ENCODE measurements at regions not wholly inside any gene's neighbourhood (a gene's known extent, or its start where the extent isn't known, plus 50 kb on each side); places are given as distances from the start of the nearest gene placed in this dataset.
"Not testable (repeated sequence)": the region's sequence is repeated elsewhere in the genome, so short reads cannot be mapped to it uniquely, and the experiment has no call there.

DNA sequence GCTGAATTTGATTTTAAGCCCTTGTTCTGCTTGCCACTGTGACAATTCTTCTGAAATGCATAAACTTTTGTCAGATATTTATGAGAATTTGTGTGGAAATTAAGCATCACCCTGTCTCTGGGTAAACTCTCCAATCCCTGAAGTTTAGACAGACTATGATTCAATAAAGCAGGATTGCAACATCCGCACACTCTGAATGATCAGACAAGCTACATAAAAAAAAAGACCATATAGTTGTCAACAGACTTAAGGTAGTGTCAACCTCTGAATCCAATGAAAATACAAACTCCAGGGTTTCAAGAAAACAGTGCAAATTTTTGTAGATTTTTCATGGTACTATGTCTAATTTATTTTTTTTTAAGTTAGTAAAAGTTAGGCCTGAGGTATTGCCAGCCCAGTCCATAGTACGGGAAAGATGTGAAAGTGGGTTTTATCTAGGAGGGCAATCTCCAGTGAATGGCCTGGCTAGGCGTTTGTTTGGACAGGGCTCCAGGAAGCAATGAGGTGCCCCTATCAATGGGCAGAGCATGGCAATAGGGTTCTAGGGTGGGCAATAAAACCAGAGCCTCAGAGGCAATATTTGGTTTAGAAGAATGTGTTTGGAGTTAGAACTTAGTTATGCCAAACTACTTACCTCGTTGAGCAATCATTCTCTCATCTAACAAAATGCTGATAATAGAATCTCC lies 762.6 kb upstream of the SEMA6A start:
- DNase-seq, result no peak

DNA sequence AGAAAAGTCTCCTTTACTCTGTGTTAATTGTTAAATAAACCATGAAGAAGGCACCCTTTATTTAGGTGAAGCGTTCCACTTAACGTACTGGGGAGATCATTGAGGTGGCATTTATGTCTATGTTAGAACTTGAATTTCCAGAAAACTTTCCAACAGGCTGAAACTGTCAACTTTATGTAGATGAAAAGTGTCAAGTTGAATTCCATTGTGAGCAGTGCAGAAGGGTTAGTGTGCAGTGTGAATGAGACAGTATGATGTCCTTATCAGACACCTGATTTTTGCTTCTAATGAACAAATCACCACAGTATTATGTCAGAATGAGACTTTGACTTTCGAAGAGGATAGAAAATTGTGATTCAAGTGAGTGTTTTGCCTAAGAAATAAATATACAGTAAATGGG lies 761.6 kb upstream of the SEMA6A start:
- no peak for DNase-seq

- no peak for DNase-seq
These were observed 758.4 kb upstream of the SEMA6A start for GRCh38 chr5:117333011-117333410.

DNA sequence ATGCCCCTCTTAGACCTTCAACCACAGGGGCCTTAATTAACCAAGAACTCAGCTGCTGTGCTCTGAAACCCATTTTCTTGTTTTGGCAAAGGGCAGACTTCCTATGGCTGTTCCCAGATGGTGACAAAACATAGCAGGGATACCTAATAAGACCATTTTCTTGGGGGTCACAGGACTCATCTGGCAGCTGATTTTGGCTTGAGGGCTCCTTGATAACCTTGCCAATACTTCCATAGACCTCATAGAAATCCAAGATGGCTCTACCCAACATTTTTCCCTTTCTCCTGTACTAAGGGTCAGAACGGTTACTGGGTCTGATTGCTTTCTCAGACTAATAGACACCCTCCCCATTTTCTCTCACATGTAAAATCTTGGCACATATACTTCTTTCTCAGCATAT lies 757.7 kb upstream of the SEMA6A start:
- DNase-seq, result no peak

DNA sequence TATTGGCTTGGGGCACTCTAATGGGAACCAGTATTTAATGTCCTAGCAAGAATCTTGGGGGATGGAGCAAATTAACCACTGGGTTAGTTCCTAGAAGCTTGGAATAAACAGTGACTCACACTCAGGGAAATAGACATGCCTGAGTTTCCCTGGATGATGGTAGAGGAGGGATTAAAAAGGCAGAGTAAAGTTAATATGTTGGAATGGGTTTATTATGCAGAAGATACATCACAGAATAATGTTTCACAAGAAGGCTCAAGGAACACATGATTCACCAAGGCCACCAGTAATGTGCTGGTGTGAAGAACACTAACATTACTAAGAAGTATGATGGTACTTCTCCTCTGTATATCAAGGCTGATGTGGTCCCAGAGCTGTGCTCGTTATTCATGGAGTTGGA lies 752.9 kb upstream of the SEMA6A start:
- DNase-seq, result no peak

DNA sequence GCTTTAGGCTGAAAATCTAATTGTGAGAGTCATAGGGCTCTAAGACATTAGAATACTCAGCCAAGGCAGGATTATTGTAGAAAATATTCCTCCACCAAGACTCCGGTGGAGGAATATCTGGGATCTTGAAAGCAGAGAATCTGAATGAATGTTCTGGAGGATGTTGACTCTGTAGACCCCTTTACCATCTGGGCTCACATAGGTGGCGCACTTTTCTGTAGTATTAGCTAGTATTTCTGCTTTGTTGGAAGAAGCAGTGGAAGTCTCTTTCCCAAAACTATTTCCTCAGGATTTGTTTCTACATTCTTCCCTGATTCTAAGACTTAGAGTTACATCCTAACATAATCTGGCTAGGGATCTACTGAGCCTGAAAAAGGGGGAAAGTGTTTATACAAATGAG lies 752.4 kb upstream of the SEMA6A start:
- no peak for DNase-seq

DNA sequence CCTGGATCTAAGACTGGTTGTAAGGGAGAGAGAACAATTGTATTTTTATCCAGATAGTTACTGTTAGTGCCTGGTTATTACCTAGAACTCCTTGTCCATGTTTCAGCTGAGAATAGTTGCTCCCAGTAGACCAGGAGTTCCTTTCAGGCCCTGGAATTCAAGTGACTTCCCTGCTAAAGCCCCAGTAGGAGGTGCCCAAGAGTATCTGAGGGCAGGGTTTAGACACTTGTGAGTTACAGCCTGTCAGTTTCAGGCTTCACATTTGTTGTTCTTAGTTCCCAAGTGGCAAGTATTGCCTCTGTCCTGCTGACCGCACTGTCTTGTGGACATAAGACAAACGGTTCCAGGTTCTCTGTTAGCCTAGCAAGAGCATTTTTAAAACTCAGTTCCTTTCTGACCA lies 743.9 kb upstream of the SEMA6A start:
- DNase-seq, result no peak

- DNase-seq, result no peak
These were observed 740.5 kb upstream of the SEMA6A start for GRCh38 chr5:117315170-117315569.

- DNase-seq, result not testable (repeated sequence)
These were observed 730.0 kb upstream of the SEMA6A start for GRCh38 chr5:117304512-117305107.

- no peak for DNase-seq
These were observed 728.3 kb upstream of the SEMA6A start for GRCh38 chr5:117302949-117303348.

DNA sequence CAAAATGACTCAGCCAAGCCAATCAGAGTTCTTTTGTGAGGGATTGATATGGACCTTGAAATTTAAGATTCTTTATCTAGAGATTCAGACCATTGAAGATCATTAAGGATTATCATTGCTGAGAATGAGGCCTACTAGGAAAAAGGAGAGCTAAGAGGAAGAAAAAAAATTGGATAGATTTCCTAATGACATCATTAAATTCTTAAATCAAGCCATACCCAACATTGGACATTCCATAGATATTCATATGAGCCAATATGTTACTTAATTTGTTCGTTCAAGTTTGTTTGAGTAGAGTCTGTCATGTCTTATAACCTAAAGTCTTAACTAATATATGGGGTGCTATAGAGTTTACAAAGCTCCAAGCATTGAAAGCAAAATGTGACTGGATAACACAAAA lies 727.9 kb upstream of the SEMA6A start:
- no peak for DNase-seq

GRCh38 chr5:117299936-117300328 lies 725.3 kb upstream of the SEMA6A start:
- no peak for DNase-seq

DNA sequence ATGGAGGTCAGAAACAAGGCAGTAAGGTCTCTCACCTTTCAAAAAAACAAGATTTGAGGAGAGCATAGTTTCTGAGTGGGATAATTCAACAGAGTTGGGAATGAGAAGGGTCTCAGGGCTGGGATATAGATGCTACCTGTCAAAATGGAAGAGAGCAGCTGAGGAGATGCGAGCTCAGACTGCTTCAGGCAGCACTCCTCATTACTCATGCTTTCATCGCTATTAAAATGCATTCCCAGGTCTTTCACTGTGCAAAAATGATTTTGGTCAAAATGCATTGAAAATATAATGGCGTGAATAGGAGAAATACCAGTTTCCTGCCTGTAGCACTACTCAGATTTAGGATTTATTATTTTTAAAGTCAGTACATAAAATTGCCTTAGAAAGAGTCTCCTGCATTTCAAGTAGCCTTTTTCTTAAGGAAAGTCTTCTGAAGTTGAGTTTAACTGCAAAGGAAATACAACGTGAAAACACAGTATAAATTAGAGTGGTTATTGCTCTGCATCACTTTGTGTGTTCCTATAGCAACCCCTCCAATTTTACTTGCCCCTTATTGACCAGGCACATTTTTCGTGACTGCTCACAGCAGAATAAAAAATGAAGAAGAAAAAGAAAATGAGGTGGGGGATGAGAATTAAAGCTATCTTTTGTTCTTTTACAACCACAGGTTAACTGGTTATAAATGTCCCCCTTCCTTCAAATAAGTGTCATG lies 724.8 kb upstream of the SEMA6A start:
- no peak for DNase-seq

DNA sequence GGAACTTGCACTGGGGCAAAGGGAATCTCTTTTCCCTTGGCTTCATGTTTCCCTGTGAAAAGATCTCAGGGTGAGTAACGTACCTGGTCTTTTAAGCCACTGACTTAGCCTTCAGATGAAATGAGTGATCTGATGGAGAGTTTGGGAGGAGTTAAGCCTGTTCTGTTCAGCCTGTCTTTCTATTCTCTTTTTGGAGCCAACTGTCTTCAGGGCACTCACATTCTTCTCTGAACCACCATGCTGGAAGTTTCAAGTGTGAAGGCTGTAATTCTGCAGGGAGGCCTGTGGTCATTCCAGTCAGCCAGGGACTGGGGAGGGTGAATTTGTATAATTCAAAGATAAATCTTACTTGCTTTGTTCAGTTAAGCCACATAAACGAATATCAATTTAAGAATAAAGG lies 722.2 kb upstream of the SEMA6A start:
- DNase-seq, result no peak

- DNase-seq, result no peak
These were observed 721.3 kb upstream of the SEMA6A start for GRCh38 chr5:117295941-117296340.

DNA sequence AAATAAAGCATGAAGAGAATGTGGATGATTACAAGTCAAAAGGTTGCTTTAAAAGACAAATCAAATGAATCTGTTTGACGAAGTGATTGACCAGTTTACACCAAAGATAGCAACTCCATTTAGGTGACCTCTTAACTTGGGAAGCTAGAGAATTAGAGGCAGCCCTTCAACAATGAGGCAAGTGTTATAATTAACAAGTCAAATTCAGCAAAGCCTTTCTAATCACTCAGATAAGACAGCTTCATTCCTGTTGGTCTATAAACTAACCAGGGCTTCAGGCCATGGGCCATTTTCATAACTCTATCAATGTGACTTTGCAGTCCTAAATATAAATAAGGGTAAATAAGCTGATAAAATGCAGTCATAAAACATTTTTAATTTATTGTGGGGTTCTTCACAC lies 712.2 kb upstream of the SEMA6A start:
- no peak for DNase-seq

- no peak for DNase-seq
These were observed 697.0 kb upstream of the SEMA6A start for GRCh38 chr5:117271656-117272055.

DNA sequence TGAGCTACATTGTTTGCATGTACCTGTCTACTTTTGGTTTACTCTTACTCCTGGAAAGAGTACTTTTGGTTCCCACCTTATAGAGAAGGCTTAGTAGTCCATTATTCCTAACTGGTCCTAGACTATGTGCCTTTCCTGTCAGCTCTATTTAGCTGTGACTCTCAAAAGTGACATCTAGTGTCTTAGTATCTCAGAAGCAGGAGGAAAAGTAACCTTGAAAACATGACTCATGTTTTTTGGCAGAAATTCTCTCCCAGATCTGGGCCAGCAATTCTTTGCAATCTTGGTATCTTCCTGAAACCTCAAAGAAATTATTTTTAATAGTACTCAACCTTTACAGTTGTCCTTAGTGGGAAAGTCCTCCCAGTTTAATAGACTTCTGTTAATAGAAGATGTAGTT lies 691.7 kb upstream of the SEMA6A start:
- DNase-seq, result no peak

GRCh38 chr5:117263231-117263630 lies 688.6 kb upstream of the SEMA6A start:
- no peak for DNase-seq

DNA sequence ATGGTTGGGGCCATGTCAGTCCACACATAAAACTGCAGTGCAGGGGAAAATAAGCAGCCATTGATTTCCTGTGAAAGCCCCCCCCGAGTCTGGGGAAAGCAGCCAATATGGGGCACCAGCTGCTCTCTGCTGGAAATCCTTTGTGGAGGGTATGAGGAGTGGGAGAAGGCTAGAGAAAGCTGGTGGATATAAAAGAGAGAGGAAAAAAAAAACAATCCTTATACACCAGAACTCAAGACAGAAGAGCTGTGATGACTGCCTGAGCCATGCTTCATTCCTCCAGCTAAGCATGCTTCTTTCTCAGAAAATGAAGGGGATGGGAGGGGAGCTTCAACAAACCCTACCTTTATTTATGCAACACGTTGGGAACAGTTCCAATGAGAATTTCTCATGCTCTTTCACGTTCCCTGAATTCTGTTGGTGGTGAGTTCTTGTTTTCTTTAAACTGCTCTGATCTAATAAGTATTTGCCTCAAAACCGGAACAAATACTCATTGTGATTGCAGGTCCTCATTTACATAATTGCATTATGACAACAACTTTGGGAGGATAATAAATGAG lies 688.0 kb upstream of the SEMA6A start:
- no peak for DNase-seq

- DNase-seq, result no peak
These were observed 687.4 kb upstream of the SEMA6A start for GRCh38 chr5:117261948-117262571.

DNA sequence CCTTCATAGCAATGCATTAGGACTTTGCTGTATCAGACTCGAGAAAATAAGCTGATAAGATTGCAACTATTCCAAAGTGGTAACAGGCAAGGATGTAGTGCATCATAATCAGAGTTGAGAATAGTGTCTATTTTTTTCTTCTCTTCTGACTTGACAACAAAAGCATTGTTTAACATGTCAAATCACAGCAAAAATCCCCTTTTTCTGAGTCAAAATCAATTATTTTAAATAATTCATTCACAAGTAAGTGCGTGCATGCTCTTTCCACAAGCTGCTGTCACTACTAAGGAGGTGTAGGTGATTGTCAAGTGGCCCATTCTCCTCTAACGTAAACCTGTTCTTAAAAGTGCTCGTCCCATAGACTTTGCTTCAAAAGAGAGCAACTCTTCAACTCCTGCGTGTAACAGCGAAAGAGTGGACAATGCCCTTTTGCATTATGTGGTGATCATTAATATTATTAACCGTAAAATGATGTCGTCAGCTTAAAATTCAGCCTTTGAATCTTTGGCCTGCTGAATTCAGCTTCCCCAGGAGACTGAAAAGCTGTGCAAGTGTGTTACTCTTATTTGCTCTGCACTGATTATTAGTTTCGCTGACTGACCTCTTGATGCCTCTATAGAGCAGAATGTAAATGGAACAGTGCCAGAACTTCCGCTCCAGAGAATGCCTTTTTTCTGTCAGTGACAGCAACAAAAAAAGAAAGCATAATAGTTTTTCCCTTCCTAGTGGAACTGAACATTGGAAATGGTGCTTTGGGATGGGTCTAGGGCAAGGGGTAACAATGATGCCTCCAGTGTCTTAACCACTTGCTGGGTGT lies 680.8 kb upstream of the SEMA6A start:
- no peak for DNase-seq

DNA sequence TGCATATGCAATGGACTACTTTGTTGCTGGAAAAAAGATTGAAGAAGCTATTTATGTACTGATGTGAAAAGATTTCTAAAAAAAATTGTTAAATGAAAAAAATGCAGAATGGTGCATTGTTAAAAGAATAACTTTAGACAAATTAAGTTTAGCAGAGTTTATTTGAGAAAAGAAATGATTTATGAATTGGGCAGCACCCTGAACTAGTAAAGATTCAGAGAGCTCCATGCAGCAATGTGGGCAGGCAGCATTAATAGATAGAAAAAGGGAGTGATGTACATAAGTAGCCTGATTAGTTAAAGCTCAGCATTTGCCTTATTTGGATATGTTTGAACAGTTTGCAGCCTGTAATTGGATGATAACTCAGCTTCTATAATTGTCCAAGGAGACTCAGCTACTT lies 677.9 kb upstream of the SEMA6A start:
- DNase-seq, result no peak
